Heart left ventricle (tissue), 13 donors: ENCODE measurements at regions not wholly inside any gene's neighbourhood (a gene's known extent, or its start where the extent isn't known, plus 50 kb on each side); places are given as distances from the start of the nearest gene placed in this dataset.

ENCODE experiments used
- CTCF ChIP-seq, 12 donors: fragments of 200-600 bp; sonication (generic) in 4 of 12; IDR thresholded peaks; one replicate each; pipeline versions ENCODE4 v1.5.0 to v1.8.0; 2018 to 2022; ENCODE audit warnings: antibody characterized with exemption in 12 of 12, mild to moderate bottlenecking in 5 of 12
- POLR2A ChIP-seq, 2 donors: fragments of 450-650 bp; IDR thresholded peaks; one replicate each; pipeline ENCODE4 v1.6.1; 2017; ENCODE audit warnings: antibody characterized with exemption in 2 of 2, mild to moderate bottlenecking in 2 of 2, moderate library complexity in 2 of 2
- donor health status: ischemic (EF 13 %, LVEDD 7.1; RV severe dilation, severe dysfunction).
- donor health status: DM: no; HTN: yes; CAD: no.
- donor health status: DM: no; HTN: no; CAD: no.
- donor health status: ischemic (EF 25% LVEDD 6.9; RV normal size, moderate dysfunction).
- donor health status: ischemic (EF 25% LVEDD 5.7; RV mildly dilated, moderate dysfunction).
- donor health status: ischemic (EF 35%, LVEDD 5.7; RV mildly dilated, moderate dysfunction).
- donor health status: nonischemic (EF 11% LVEDD 7.7; RV severe dilation, severe dysfunction).
- donor health status: DM: yes; HTN: yes; CAD: no.
- donor health status: PGD.
- donor health status: ischemic (EF 29% LVEDD 5.4; RV normal size, mild dysfunction).
- donor health status: nonischemic (EF 23%, LVEDD 6.1; RV moderate dilation, normal function).

GRCh38 chr3:99470841-99471240 is 167.6 kb upstream of the COL8A1 start:
- TF ChIP-seq POLR2A (IDR thresholded peaks at IDR 0.05), result no peak
- no peak for TF ChIP-seq CTCF (IDR thresholded peaks at IDR 0.05)
